NCI-H748 (cell line): ENCODE measurements at regions not wholly inside any gene's neighbourhood (a gene's known extent, or its start where the extent isn't known, plus 50 kb on each side); places are given as distances from the start of the nearest gene placed in this dataset.
"Not testable (repeated sequence)": the region's sequence is repeated elsewhere in the genome, so short reads cannot be mapped to it uniquely, and the experiment has no call there.

Source experiments
- DNase-seq: peaks from one replicate; lab custom pipeline; 2025; ENCODE audit not compliant: unreplicated experiment; lab: John Stamatoyannopoulos, UW

- no peak for DNase-seq
These were observed 119.5 kb upstream of the TNRC6C start for GRCh38 chr17:77838748-77839697.

- DNase-seq, result no peak
These were observed 118.6 kb upstream of the TNRC6C start for GRCh38 chr17:77839698-77840512.

GRCh38 chr17:77840513-77841165, 117.9 kb upstream of the TNRC6C start:
- no peak for DNase-seq

GRCh38 chr17:77841742-77842527, 116.6 kb upstream of the TNRC6C start:
- peak; percentile 62 for DNase-seq

GRCh38 chr17:77842528-77843147, 115.9 kb upstream of the TNRC6C start:
- DNase-seq, result no peak

GRCh38 chr17:77843255-77843895, 115.1 kb upstream of the TNRC6C start:
- DNase-seq, result not testable (repeated sequence)

- DNase-seq, result no peak
These were observed 114.6 kb upstream of the TNRC6C start for GRCh38 chr17:77843896-77844295.

GRCh38 chr17:77844681-77845080, 113.8 kb upstream of the TNRC6C start:
- DNase-seq, result no peak

GRCh38 chr17:77845541-77846225, 112.8 kb upstream of the TNRC6C start:
- no peak for DNase-seq

GRCh38 chr17:77846531-77847085, 111.9 kb upstream of the TNRC6C start:
- no peak for DNase-seq

GRCh38 chr17:77847221-77848085, 111.0 kb upstream of the TNRC6C start:
- no peak for DNase-seq

GRCh38 chr17:77848257-77848656, 110.2 kb upstream of the TNRC6C start:
- DNase-seq, result no peak

- DNase-seq, result no peak
These were observed 109.3 kb upstream of the TNRC6C start for GRCh38 chr17:77849239-77849638.

- no peak for DNase-seq
These were observed 106.6 kb upstream of the TNRC6C start for GRCh38 chr17:77851921-77852320.

GRCh38 chr17:77852731-77853130, 105.8 kb upstream of the TNRC6C start:
- DNase-seq, result no peak

- no peak for DNase-seq
These were observed 105.1 kb upstream of the TNRC6C start for GRCh38 chr17:77853191-77853977.
